PC-9 (cell line): ENCODE measurements at regions not wholly inside any gene's neighbourhood (a gene's known extent, or its start where the extent isn't known, plus 50 kb on each side); places are given as distances from the start of the nearest gene placed in this dataset.

Experiments
- BruUV-seq: library from RNA; stranded (reverse); fragments of 400-500 nt; replicated peaks from 2 replicates; lab custom pipeline; 2021; lab: Mats Ljungman, UMichigan
- CTCF ChIA-PET: fragments of 300-600 bp; sonication (Branson Sonifier 250); formaldehyde crosslinking; loops from one replicate; lab custom pipeline; 2022; ENCODE audit warnings: antibody characterized with exemption; lab: Charles Lee
- POLR2A ChIA-PET: fragments of 300-600 bp; sonication (Branson Sonifier 250); formaldehyde crosslinking; loops from one replicate; lab custom pipeline; 2022; ENCODE audit warnings: antibody characterized with exemption; ENCODE audit not compliant: unreplicated experiment; lab: Charles Lee
- DNase-seq, 2 experiments: peaks; one replicate each; pipeline versions ENCODE4 v3.0.0 to v3.0.0-alpha.2; 2015 to 2022; ENCODE audit warnings: mixed read lengths in 1 of 2
- H2AFZ ChIP-seq: fragments of 200-600 bp; sonication (generic); 2 replicates; pipeline ENCODE4 v1.8.1; 2017; ENCODE audit warnings: antibody characterized with exemption
- H3F3A ChIP-seq: fragments of 200-600 bp; sonication (generic); 2 replicates; pipeline ENCODE4 v1.8.1; 2017; ENCODE audit warnings: antibody characterized with exemption, mild to moderate bottlenecking, low read depth; ENCODE audit not compliant: insufficient read depth
- H3K27ac ChIP-seq: fragments of 200-600 bp; sonication (generic); 2 replicates; pipeline ENCODE4 v1.6.1; 2016; ENCODE audit warnings: mixed run types
- H3K27me3 ChIP-seq: fragments of 200-600 bp; sonication (generic); 2 replicates; pipeline ENCODE4 v1.6.1; 2016; ENCODE audit warnings: low read depth, mixed run types; ENCODE audit not compliant: insufficient read depth
- H3K36me3 ChIP-seq: fragments of 200-600 bp; sonication (generic); 2 replicates; pipeline ENCODE4 v1.6.1; 2016; ENCODE audit warnings: low read depth, mixed run types
- H3K4me1 ChIP-seq: fragments of 200-600 bp; sonication (generic); replicated peaks from 2 replicates; pipeline ENCODE4 v1.6.1; 2016; ENCODE audit warnings: mixed run types; ENCODE audit not compliant: insufficient read depth
- H3K4me2 ChIP-seq: fragments of 200-600 bp; sonication (generic); 2 replicates; pipeline ENCODE4 v1.6.1; 2017; ENCODE audit warnings: mixed run types
- H3K4me3 ChIP-seq: fragments of 200-600 bp; sonication (generic); 2 replicates; pipeline ENCODE4 v1.6.1; 2016; ENCODE audit warnings: mixed run types
- H3K79me2 ChIP-seq: fragments of 200-600 bp; sonication (generic); 2 replicates; pipeline ENCODE4 v1.6.1; 2017; ENCODE audit warnings: low read depth, mixed run types
- H3K9me2 ChIP-seq: fragments of 200-600 bp; sonication (generic); 2 replicates; pipeline ENCODE4 v1.8.1; 2017; ENCODE audit warnings: mild to moderate bottlenecking; ENCODE audit not compliant: insufficient read depth
- H3K9me3 ChIP-seq: fragments of 200-600 bp; sonication (generic); 2 replicates; pipeline ENCODE4 v1.8.1; 2016; ENCODE audit warnings: low read depth; ENCODE audit not compliant: insufficient read depth
- H4K20me1 ChIP-seq: fragments of 200-600 bp; sonication (generic); 2 replicates; pipeline ENCODE4 v1.8.1; 2017; ENCODE audit not compliant: insufficient read depth
- CTCF ChIP-seq: fragments of 200-600 bp; sonication (generic); conservative IDR thresholded peaks from 2 replicates; pipeline ENCODE4 v1.6.1; 2017; ENCODE audit warnings: mixed run types, antibody characterized with exemption, mild to moderate bottlenecking, moderate library complexity
- EZH2 ChIP-seq: fragments of 200-600 bp; sonication (generic); IDR thresholded peaks from 2 replicates; pipeline ENCODE4 v1.8.0; 2017; ENCODE audit warnings: antibody characterized with exemption, low read depth
- intact Hi-C: fragments of 100-400 bp; cut with micrococcal nuclease; formaldehyde crosslinking; loops from one replicate; pipeline ENCODE4 v1.10.0; 2022; ENCODE audit not compliant: unreplicated experiment

DNA sequence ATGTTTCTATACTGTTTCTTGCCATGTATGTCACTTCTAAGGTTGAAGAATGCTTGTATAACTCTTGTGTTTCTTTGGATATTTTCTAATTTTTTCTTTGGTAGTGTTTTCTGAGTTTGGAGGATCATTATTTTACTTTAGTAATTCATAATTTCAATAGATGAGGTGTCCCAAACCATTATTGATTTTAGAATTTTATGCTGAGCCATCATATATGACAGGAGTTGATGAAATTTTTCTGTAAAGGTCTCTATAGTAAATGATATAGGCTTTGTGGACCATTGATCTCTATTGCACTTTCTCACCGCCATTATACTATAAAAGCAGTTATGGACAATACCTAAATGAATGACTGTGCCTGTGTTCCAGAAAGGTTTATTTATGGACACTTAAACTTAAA is 183.3 kb upstream of the PPP1R3A start:
- no peak overlapping the region for H3K27ac ChIP-seq
- no peaks in the 10 kb centered on the region for H3K27me3 ChIP-seq
- H3K9me3 ChIP-seq = peaks cover 3% of the 10 kb centered on the region; the same call in 1 of the 2 replicates
- no peak overlapping the region for H3K4me3 ChIP-seq
- TF ChIP-seq EZH2 (no peak), CTCF (no peak)
- DNase-seq = no peak
- H3F3A ChIP-seq = no peaks in the 10 kb centered on the region
- H3K36me3 ChIP-seq = no peaks in the 10 kb centered on the region
- no TSS peak for BruUV-seq
- no peaks in the 10 kb centered on the region for H3K4me1 ChIP-seq
- no peak overlapping the region for H2AFZ ChIP-seq
- CTCF ChIA-PET = no interaction called here
- no peaks in the 10 kb centered on the region; the same call in 1 of the 2 replicates for H3K9me2 ChIP-seq
- POLR2A ChIA-PET = no interaction called here
- H3K79me2 ChIP-seq = no peaks in the 10 kb centered on the region
- H4K20me1 ChIP-seq = no peaks in the 10 kb centered on the region
- intact Hi-C loops = no loop called here
- H3K4me2 ChIP-seq = no peak overlapping the region

- DNase-seq = no peak
- H3K9me2 ChIP-seq = no peaks in the 10 kb centered on the region
- no peaks in the 10 kb centered on the region for H3K27me3 ChIP-seq
- no peaks in the 10 kb centered on the region for H4K20me1 ChIP-seq
- no peaks in the 10 kb centered on the region for H3K36me3 ChIP-seq
- no peaks in the 10 kb centered on the region for H3K79me2 ChIP-seq
- TF ChIP-seq CTCF = no peak
- no peak for TF ChIP-seq EZH2
- H3K4me2 ChIP-seq = no peak overlapping the region
- intact Hi-C loops = no loop called here
- no peak overlapping the region for H3K4me3 ChIP-seq
- POLR2A ChIA-PET = no interaction called here
- no TSS peak for BruUV-seq
- H3K4me1 ChIP-seq = no peaks in the 10 kb centered on the region
- no peak overlapping the region for H2AFZ ChIP-seq
- CTCF ChIA-PET = no interaction called here
- no peaks in the 10 kb centered on the region for H3F3A ChIP-seq
- H3K27ac ChIP-seq = no peak overlapping the region
- peaks cover 3% of the 10 kb centered on the region; the same call in 1 of the 2 replicates for H3K9me3 ChIP-seq
Observed at GRCh38 chr7:114100810-114101209, 182.0 kb upstream of the PPP1R3A start.

DNA sequence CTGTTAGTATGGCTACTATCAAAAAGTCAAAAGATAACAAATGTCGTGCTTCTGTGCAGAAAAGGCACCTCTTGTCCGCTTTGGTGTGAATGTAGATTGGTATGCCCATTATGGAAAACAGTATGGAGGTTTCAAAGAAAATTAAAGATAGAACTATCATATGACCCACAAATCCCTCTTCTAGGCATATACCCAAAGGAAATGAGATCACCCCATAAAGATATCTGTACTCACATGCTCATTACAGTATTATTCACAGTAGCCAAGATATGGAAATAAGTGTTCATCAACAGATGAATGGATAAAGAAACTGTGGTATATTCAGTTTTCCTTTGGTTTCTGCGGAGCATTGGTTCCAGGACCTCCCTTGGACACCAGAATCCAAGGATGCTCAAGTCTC is 180.5 kb upstream of the PPP1R3A start:
- ChIA-PET POLR2A (no interaction called here), CTCF (no interaction called here)
- Histone ChIP-seq H4K20me1 (no peaks in the 10 kb centered on the region), H3K27me3 (no peaks in the 10 kb centered on the region), H3K79me2 (no peaks in the 10 kb centered on the region), H2AFZ (no peak overlapping the region), H3K36me3 (no peaks in the 10 kb centered on the region), H3K4me2 (no peak overlapping the region), H3K9me3 (peaks cover 3% of the 10 kb centered on the region; the same call in 1 of the 2 replicates), H3K9me2 (no peaks in the 10 kb centered on the region), H3K4me3 (no peak overlapping the region), H3F3A (no peaks in the 10 kb centered on the region), H3K27ac (no peak overlapping the region), H3K4me1 (no peaks in the 10 kb centered on the region)
- no TSS peak for BruUV-seq
- TF ChIP-seq EZH2 (no peak), CTCF (no peak)
- intact Hi-C loops = no loop called here
- DNase-seq = no peak
